PC-3 (cell line): ENCODE measurements at regions not wholly inside any gene's neighbourhood (a gene's known extent, or its start where the extent isn't known, plus 50 kb on each side); places are given as distances from the start of the nearest gene placed in this dataset.

ENCODE experiments used
- EZH2 ChIP-seq: fragments of 300-600 bp; sonication (generic); IDR thresholded peaks from one replicate; pipeline ENCODE4 v1.6.1; 2017; ENCODE audit warnings: antibody characterized with exemption, mild to moderate bottlenecking, low read length; ENCODE audit not compliant: unreplicated experiment
- EZH2phosphoT487 ChIP-seq: fragments of 300-600 bp; sonication (generic); IDR thresholded peaks from 2 replicates; pipeline ENCODE4 v1.6.1; 2018; ENCODE audit warnings: mild to moderate bottlenecking, antibody characterized with exemption, low read length, borderline replicate concordance
- TF ChIP-seq, protein P1 (sequence below): fragments of 300-600 bp; sonication (generic); conservative IDR thresholded peaks from 2 replicates; pipeline ENCODE4 v1.5.1; 2017; ENCODE audit warnings: antibody characterized with exemption, low read depth, mild to moderate bottlenecking, low read length

DNA sequence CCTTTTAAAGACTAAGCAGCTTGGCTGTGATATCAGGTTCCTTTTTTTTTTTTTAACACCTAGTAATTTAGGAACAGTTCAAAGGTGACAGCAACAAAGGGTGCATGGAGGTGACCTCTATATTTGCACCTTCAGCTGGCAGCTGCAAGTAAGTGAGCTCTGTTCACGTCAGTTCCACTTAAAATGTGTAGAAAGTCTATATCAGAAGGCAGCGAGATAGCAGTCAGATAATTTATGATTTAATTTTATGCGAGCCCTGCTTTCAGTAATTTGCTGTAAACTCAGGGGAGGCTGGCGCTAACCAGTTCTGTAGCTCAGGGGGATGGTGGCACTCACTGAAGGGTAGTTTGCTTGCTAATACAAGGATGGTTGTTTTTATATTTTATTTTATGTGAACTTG is 602.8 kb upstream of the MMS22L start:
- TF ChIP-seq EZH2 (no peak), EZH2phosphoT487 (no peak)
- TF ChIP-seq, protein P1, sequence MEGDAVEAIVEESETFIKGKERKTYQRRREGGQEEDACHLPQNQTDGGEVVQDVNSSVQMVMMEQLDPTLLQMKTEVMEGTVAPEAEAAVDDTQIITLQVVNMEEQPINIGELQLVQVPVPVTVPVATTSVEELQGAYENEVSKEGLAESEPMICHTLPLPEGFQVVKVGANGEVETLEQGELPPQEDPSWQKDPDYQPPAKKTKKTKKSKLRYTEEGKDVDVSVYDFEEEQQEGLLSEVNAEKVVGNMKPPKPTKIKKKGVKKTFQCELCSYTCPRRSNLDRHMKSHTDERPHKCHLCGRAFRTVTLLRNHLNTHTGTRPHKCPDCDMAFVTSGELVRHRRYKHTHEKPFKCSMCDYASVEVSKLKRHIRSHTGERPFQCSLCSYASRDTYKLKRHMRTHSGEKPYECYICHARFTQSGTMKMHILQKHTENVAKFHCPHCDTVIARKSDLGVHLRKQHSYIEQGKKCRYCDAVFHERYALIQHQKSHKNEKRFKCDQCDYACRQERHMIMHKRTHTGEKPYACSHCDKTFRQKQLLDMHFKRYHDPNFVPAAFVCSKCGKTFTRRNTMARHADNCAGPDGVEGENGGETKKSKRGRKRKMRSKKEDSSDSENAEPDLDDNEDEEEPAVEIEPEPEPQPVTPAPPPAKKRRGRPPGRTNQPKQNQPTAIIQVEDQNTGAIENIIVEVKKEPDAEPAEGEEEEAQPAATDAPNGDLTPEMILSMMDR, result no peak
